ENCODE measurements at regions not wholly inside any gene's neighbourhood (a gene's known extent, or its start where the extent isn't known, plus 50 kb on each side); places are given as distances from the start of the nearest gene placed in this dataset.
"Not testable (repeated sequence)": the region's sequence is repeated elsewhere in the genome, so short reads cannot be mapped to it uniquely, and the experiment has no call there.

GRCh38 chrY:7793989-7794388, 882.4 kb upstream of the AMELY start:
- H3K9me3 ChIP-seq (ENCODE audit: low read length) = no peaks in the 10 kb centered on the region
- no peak overlapping the region for H3K27ac ChIP-seq (ENCODE audit: low read depth, low read length, poor library complexity, severe bottlenecking)
- H3K4me1 ChIP-seq (ENCODE audit: insufficient read depth, low read length, poor library complexity, severe bottlenecking) = no peaks in the 10 kb centered on the region
- BruUV-seq (replicated peaks) = no TSS peak
- CTCF ChIA-PET (ENCODE audit: unreplicated experiment) = no interaction called here
- H3K4me2 ChIP-seq (ENCODE audit: low read length) = no peak overlapping the region
- H2AFZ ChIP-seq (ENCODE audit: low read length) = no peak overlapping the region
- no peaks in the 10 kb centered on the region for H4K20me1 ChIP-seq (ENCODE audit: insufficient read depth, low read length)
- no peak for DNase-seq (ENCODE audit: low spot score)
- POLR2A ChIA-PET = no interaction called here
- H3K4me3 ChIP-seq (ENCODE audit: low read depth, low read length, poor library complexity, severe bottlenecking) = no peak overlapping the region
- no peaks in the 10 kb centered on the region for H3K9me2 ChIP-seq (ENCODE audit: insufficient read depth, low read length)
- TF ChIP-seq EZH2phosphoT487 (IDR thresholded peaks at IDR 0.05; ENCODE audit: borderline replicate concordance, low read depth, low read length) (no peak), CTCF (conservative IDR thresholded peaks at IDR 0.05; ENCODE audit: low read length) (no peak)
- H3K36me3 ChIP-seq (ENCODE audit: insufficient read depth, low read length) = no peaks in the 10 kb centered on the region
- H3K79me2 ChIP-seq (ENCODE audit: insufficient read depth, low read depth, low read length) = no peaks in the 10 kb centered on the region
- intact Hi-C loops (cut with micrococcal nuclease; ENCODE audit: unreplicated experiment) = no loop called here

GRCh38 chrY:7792431-7792830, 880.9 kb upstream of the AMELY start:
- CTCF ChIA-PET (ENCODE audit: unreplicated experiment) = no interaction called here
- TF ChIP-seq EZH2phosphoT487 (IDR thresholded peaks at IDR 0.05; ENCODE audit: borderline replicate concordance, low read depth, low read length) (no peak), CTCF (conservative IDR thresholded peaks at IDR 0.05; ENCODE audit: low read length) (no peak)
- POLR2A ChIA-PET = no interaction called here
- Histone ChIP-seq H3K36me3 (ENCODE audit: insufficient read depth, low read length) (no peaks in the 10 kb centered on the region), H3K4me3 (ENCODE audit: low read depth, low read length, poor library complexity, severe bottlenecking) (no peak overlapping the region), H3K9me3 (ENCODE audit: low read length) (no peaks in the 10 kb centered on the region), H3K27ac (ENCODE audit: low read depth, low read length, poor library complexity, severe bottlenecking) (no peak overlapping the region), H3K9me2 (ENCODE audit: insufficient read depth, low read length) (no peaks in the 10 kb centered on the region), H3K4me1 (ENCODE audit: insufficient read depth, low read length, poor library complexity, severe bottlenecking) (no peaks in the 10 kb centered on the region), H3K4me2 (ENCODE audit: low read length) (no peak overlapping the region), H4K20me1 (ENCODE audit: insufficient read depth, low read length) (no peaks in the 10 kb centered on the region), H3K79me2 (ENCODE audit: insufficient read depth, low read depth, low read length) (no peaks in the 10 kb centered on the region), H2AFZ (ENCODE audit: low read length) (no peak overlapping the region)
- peak; percentile 10 for DNase-seq (ENCODE audit: low spot score)
- intact Hi-C loops (cut with micrococcal nuclease; ENCODE audit: unreplicated experiment) = no loop called here
- BruUV-seq (replicated peaks) = no TSS peak

- H3K4me1 ChIP-seq (ENCODE audit: insufficient read depth, low read length, poor library complexity, severe bottlenecking) = no peaks in the 10 kb centered on the region
- DNase-seq (ENCODE audit: low spot score) = no peak
- no peaks in the 10 kb centered on the region for H4K20me1 ChIP-seq (ENCODE audit: insufficient read depth, low read length)
- CTCF ChIA-PET (ENCODE audit: unreplicated experiment) = no interaction called here
- TF ChIP-seq CTCF (conservative IDR thresholded peaks at IDR 0.05; ENCODE audit: low read length) = no peak
- TF ChIP-seq EZH2phosphoT487 (IDR thresholded peaks at IDR 0.05; ENCODE audit: borderline replicate concordance, low read depth, low read length) = no peak
- BruUV-seq (replicated peaks) = no TSS peak
- no peaks in the 10 kb centered on the region for H3K9me2 ChIP-seq (ENCODE audit: insufficient read depth, low read length)
- H3K9me3 ChIP-seq (ENCODE audit: low read length) = no peaks in the 10 kb centered on the region
- POLR2A ChIA-PET = no interaction called here
- no peak overlapping the region for H3K4me3 ChIP-seq (ENCODE audit: low read depth, low read length, poor library complexity, severe bottlenecking)
- intact Hi-C loops (cut with micrococcal nuclease; ENCODE audit: unreplicated experiment) = no loop called here
- no peaks in the 10 kb centered on the region for H3K36me3 ChIP-seq (ENCODE audit: insufficient read depth, low read length)
- no peak overlapping the region for H3K4me2 ChIP-seq (ENCODE audit: low read length)
- H3K79me2 ChIP-seq (ENCODE audit: insufficient read depth, low read depth, low read length) = no peaks in the 10 kb centered on the region
- H2AFZ ChIP-seq (ENCODE audit: low read length) = no peak overlapping the region
- no peak overlapping the region for H3K27ac ChIP-seq (ENCODE audit: low read depth, low read length, poor library complexity, severe bottlenecking)
Measured at GRCh38 chrY:7781501-7781900, 869.9 kb upstream of the AMELY start.

GRCh38 chrY:7775436-7775835, 863.9 kb upstream of the AMELY start:
- BruUV-seq (replicated peaks); H3K36me3 ChIP-seq (ENCODE audit: insufficient read depth, low read length); H3K9me2 ChIP-seq (ENCODE audit: insufficient read depth, low read length); H3K27ac ChIP-seq (ENCODE audit: low read depth, low read length, poor library complexity, severe bottlenecking); H3K79me2 ChIP-seq (ENCODE audit: insufficient read depth, low read depth, low read length); intact Hi-C loops (cut with micrococcal nuclease; ENCODE audit: unreplicated experiment); H4K20me1 ChIP-seq (ENCODE audit: insufficient read depth, low read length); H3K4me2 ChIP-seq (ENCODE audit: low read length); H2AFZ ChIP-seq (ENCODE audit: low read length); H3K9me3 ChIP-seq (ENCODE audit: low read length); H3K4me1 ChIP-seq (ENCODE audit: insufficient read depth, low read length, poor library complexity, severe bottlenecking); H3K4me3 ChIP-seq (ENCODE audit: low read depth, low read length, poor library complexity, severe bottlenecking); DNase-seq (ENCODE audit: low spot score): not testable (repeated sequence)
- CTCF ChIA-PET (ENCODE audit: unreplicated experiment) = interaction anchor here (0.9 kb wide), 1 partner anchor 10 kb away, joined by 3 read pairs; no protein-coding TSS in a partner anchor
- POLR2A ChIA-PET = interaction anchor here (1.0 kb wide), 1 partner anchor 48 kb away, joined by 3 read pairs; no protein-coding TSS in a partner anchor

All from OCI-LY7 (cell line).